ENCODE measurements at regions not wholly inside any gene's neighbourhood (a gene's known extent, or its start where the extent isn't known, plus 50 kb on each side); places are given as distances from the start of the nearest gene placed in this dataset.

GRCh38 chr5:12312343-12312742 lies 408.1 kb upstream of the CTNND2 start:
- TF ChIP-seq POLR2A (IDR thresholded peaks at IDR 0.05): no peak
- TF ChIP-seq CTCF (IDR thresholded peaks at IDR 0.05): no peak

All from sigmoid colon (tissue), 3 donors.